ENCODE measurements at regions not wholly inside any gene's neighbourhood (a gene's known extent, or its start where the extent isn't known, plus 50 kb on each side); places are given as distances from the start of the nearest gene placed in this dataset.

- TF ChIP-seq POLR2AphosphoS5 (IDR thresholded peaks at IDR 0.05; ENCODE audit: low read depth) (no peak), SPI1 (IDR thresholded peaks at IDR 0.05; ENCODE audit: borderline replicate concordance, low read depth) (no peak), CTCF (IDR thresholded peaks at IDR 0.05; ENCODE audit: insufficient read depth, low read length) (no peak), REST (IDR thresholded peaks at IDR 0.05; ENCODE audit: insufficient replicate concordance, low read depth) (no peak)
- no peak overlapping the region for H3K27ac ChIP-seq (replicated peaks)
- no peak for DNase-seq (ENCODE audit: low read depth in 1 of 2, low spot score in 1 of 2)
- no peak overlapping the region for H3K4me3 ChIP-seq (replicated peaks; ENCODE audit: insufficient read depth, low read length)
- no peaks in the 10 kb centered on the region for H3K27me3 ChIP-seq (ENCODE audit: insufficient read depth, poor library complexity, severe bottlenecking)
Observed at GRCh38 chr11:42571878-42572610, 739.8 kb upstream of the API5 start.

GRCh38 chr11:42576318-42576717, 735.5 kb upstream of the API5 start:
- H3K27me3 ChIP-seq (ENCODE audit: insufficient read depth, poor library complexity, severe bottlenecking) = no peaks in the 10 kb centered on the region
- no peak overlapping the region for H3K4me3 ChIP-seq (replicated peaks; ENCODE audit: insufficient read depth, low read length)
- no peak overlapping the region for H3K27ac ChIP-seq (replicated peaks)
- TF ChIP-seq GABPA (IDR thresholded peaks at IDR 0.05; ENCODE audit: low read depth) = no peak
- TF ChIP-seq POLR2AphosphoS5 (IDR thresholded peaks at IDR 0.05; ENCODE audit: low read depth) = no peak
- TF ChIP-seq SPI1 (IDR thresholded peaks at IDR 0.05; ENCODE audit: borderline replicate concordance, low read depth) = no peak
- no peak for TF ChIP-seq CTCF (IDR thresholded peaks at IDR 0.05; ENCODE audit: insufficient read depth, low read length)
- no peak for TF ChIP-seq REST (IDR thresholded peaks at IDR 0.05; ENCODE audit: insufficient replicate concordance, low read depth)
- DNase-seq (ENCODE audit: low read depth in 1 of 2, low spot score in 1 of 2) = no peak

- Histone ChIP-seq H3K4me3 (replicated peaks; ENCODE audit: insufficient read depth, low read length) (no peak overlapping the region), H3K27me3 (ENCODE audit: insufficient read depth, poor library complexity, severe bottlenecking) (no peaks in the 10 kb centered on the region), H3K27ac (replicated peaks) (no peak overlapping the region)
- no peak for DNase-seq (ENCODE audit: low read depth in 1 of 2, low spot score in 1 of 2)
- no peak for TF ChIP-seq CTCF (IDR thresholded peaks at IDR 0.05; ENCODE audit: insufficient read depth, low read length)
- TF ChIP-seq SPI1 (IDR thresholded peaks at IDR 0.05; ENCODE audit: borderline replicate concordance, low read depth) = no peak
- no peak for TF ChIP-seq POLR2AphosphoS5 (IDR thresholded peaks at IDR 0.05; ENCODE audit: low read depth)
- no peak for TF ChIP-seq GABPA (IDR thresholded peaks at IDR 0.05; ENCODE audit: low read depth)
- TF ChIP-seq REST (IDR thresholded peaks at IDR 0.05; ENCODE audit: insufficient replicate concordance, low read depth) = no peak
Observed at GRCh38 chr11:42589286-42589685, 722.5 kb upstream of the API5 start.
